SU-DHL-6 (cell line): ENCODE measurements at regions not wholly inside any gene's neighbourhood (a gene's known extent, or its start where the extent isn't known, plus 50 kb on each side); places are given as distances from the start of the nearest gene placed in this dataset.

Experiments
- H2AFZ ChIP-seq: fragments of 200-600 bp; sonication (generic); 2 replicates; pipeline ENCODE4 v1.6.1; 2014; ENCODE audit warnings: low read depth, mild to moderate bottlenecking, moderate library complexity, mixed read lengths, antibody characterized with exemption, low read length; ENCODE audit not compliant: severe bottlenecking
- H3F3A ChIP-seq: fragments of 200-600 bp; shearing (Covaris generic); 2 replicates; pipeline ENCODE4 v1.6.0; 2016; ENCODE audit warnings: antibody characterized with exemption, mild to moderate bottlenecking; ENCODE audit not compliant: insufficient read depth
- H3K27ac ChIP-seq: fragments of 200-600 bp; sonication (generic); 2 replicates; pipeline ENCODE4 v1.5.1; 2016; ENCODE audit warnings: low read depth, mild to moderate bottlenecking, low read length, moderate library complexity, mixed read lengths
- H3K27me3 ChIP-seq: fragments of 200-600 bp; sonication (generic), shearing (Covaris generic); 2 replicates; pipeline ENCODE4 v1.6.0; 2014; ENCODE audit warnings: mild to moderate bottlenecking, low read length
- H3K36me3 ChIP-seq: fragments of 200-600 bp; sonication (generic); 2 replicates; pipeline ENCODE4 v1.6.1; 2014; ENCODE audit warnings: mild to moderate bottlenecking, low read length, mixed read lengths
- H3K4me2 ChIP-seq: fragments of 300-600, 200-600 bp; shearing (Covaris generic), sonication (generic); 2 replicates; pipeline ENCODE4 v1.6.0; 2014; ENCODE audit warnings: low read length, low read depth, mild to moderate bottlenecking; ENCODE audit not compliant: poor library complexity, severe bottlenecking
- H3K4me3 ChIP-seq: fragments of 200-600 bp; sonication (generic); 2 replicates; pipeline ENCODE4 v1.5.1; 2014; ENCODE audit warnings: antibody characterized with exemption, low read length, mild to moderate bottlenecking, mixed read lengths; ENCODE audit not compliant: insufficient read depth, poor library complexity, severe bottlenecking
- H3K79me2 ChIP-seq: fragments of 200-600 bp; sonication (generic); 2 replicates; pipeline ENCODE4 v1.6.1; 2014; ENCODE audit warnings: mild to moderate bottlenecking, low read length, moderate library complexity; ENCODE audit not compliant: insufficient read depth
- H3K9ac ChIP-seq: fragments of 200-600 bp; sonication (generic); 2 replicates; pipeline ENCODE4 v1.7.0; 2014; ENCODE audit warnings: mild to moderate bottlenecking, low read length
- H3K9me2 ChIP-seq: fragments of 200-600 bp; sonication (generic); replicated peaks from 2 replicates; pipeline ENCODE4 v1.6.1; 2014; ENCODE audit warnings: low read length; ENCODE audit not compliant: insufficient read depth
- H3K9me3 ChIP-seq: fragments of 200-600 bp; sonication (generic); 2 replicates; pipeline ENCODE4 v1.6.1; 2014; ENCODE audit warnings: low read length, mixed read lengths; ENCODE audit not compliant: insufficient read depth
- H4K20me1 ChIP-seq: fragments of 200-600 bp; sonication (generic); 2 replicates; pipeline ENCODE4 v1.6.1; 2014; ENCODE audit warnings: low read depth, mild to moderate bottlenecking, antibody characterized with exemption, low read length, moderate library complexity, mixed read lengths
- CTCF ChIP-seq: fragments of 200-600 bp; sonication (generic); IDR thresholded peaks from one replicate; pipeline ENCODE4 v1.5.1; 2017; ENCODE audit warnings: antibody characterized with exemption, mild to moderate bottlenecking, low read length, moderate library complexity; ENCODE audit not compliant: insufficient read depth, poor library complexity, severe bottlenecking
- EZH2phosphoT487 ChIP-seq: fragments of 200-600 bp; sonication (generic), shearing (Covaris generic); conservative IDR thresholded peaks from 2 replicates; pipeline ENCODE4 v1.6.1; 2018; ENCODE audit warnings: mild to moderate bottlenecking, antibody characterized with exemption, low read length, moderate library complexity, mixed read lengths

- H3K27me3 ChIP-seq, result no peaks in the 10 kb centered on the region
- H2AFZ ChIP-seq, result no peak overlapping the region
- no peaks in the 10 kb centered on the region; the same call in 1 of the 2 replicates for H3K9me3 ChIP-seq
- H3K4me2 ChIP-seq, result no peak overlapping the region
- TF ChIP-seq EZH2phosphoT487, result no peak
- TF ChIP-seq CTCF, result no peak
- H3K79me2 ChIP-seq, result no peaks in the 10 kb centered on the region
- H3K9ac ChIP-seq, result no peak overlapping the region
- H4K20me1 ChIP-seq, result no peaks in the 10 kb centered on the region
- no peaks in the 10 kb centered on the region for H3K9me2 ChIP-seq
- no peaks in the 10 kb centered on the region for H3K36me3 ChIP-seq
- peaks cover 13% of the 10 kb centered on the region; the same call in 1 of the 2 replicates for H3F3A ChIP-seq
- no peak overlapping the region for H3K4me3 ChIP-seq
- H3K27ac ChIP-seq, result no peak overlapping the region
Observed at GRCh38 chr6:87757792-87758191, 55.8 kb upstream of the AKIRIN2 start.

- Histone ChIP-seq H3K9me3 (no peaks in the 10 kb centered on the region; the same call in 1 of the 2 replicates), H3F3A (peaks cover 13% of the 10 kb centered on the region; the same call in 1 of the 2 replicates), H3K9ac (peak overlapping the region; percentile 40), H3K4me2 (peak overlapping the region; percentile 53), H3K36me3 (no peaks in the 10 kb centered on the region), H4K20me1 (no peaks in the 10 kb centered on the region), H3K27me3 (no peaks in the 10 kb centered on the region), H3K9me2 (no peaks in the 10 kb centered on the region), H3K27ac (peak overlapping the region; percentile 85), H3K79me2 (no peaks in the 10 kb centered on the region), H2AFZ (no peak overlapping the region), H3K4me3 (no peak overlapping the region)
- TF ChIP-seq EZH2phosphoT487, result no peak
- no peak for TF ChIP-seq CTCF
Observed at GRCh38 chr6:87756858-87757257, 54.8 kb upstream of the AKIRIN2 start.

- peak overlapping the region; percentile 53 for H3K4me2 ChIP-seq
- H3F3A ChIP-seq, result peaks cover 13% of the 10 kb centered on the region; the same call in 1 of the 2 replicates
- no peaks in the 10 kb centered on the region; the same call in 1 of the 2 replicates for H3K9me3 ChIP-seq
- H3K9ac ChIP-seq, result peak overlapping the region; percentile 40
- no peak overlapping the region for H3K4me3 ChIP-seq
- peak overlapping the region; percentile 85 for H3K27ac ChIP-seq
- H3K36me3 ChIP-seq, result no peaks in the 10 kb centered on the region
- no peaks in the 10 kb centered on the region for H3K9me2 ChIP-seq
- no peak for TF ChIP-seq EZH2phosphoT487
- no peak for TF ChIP-seq CTCF
- H3K79me2 ChIP-seq, result no peaks in the 10 kb centered on the region
- H4K20me1 ChIP-seq, result no peaks in the 10 kb centered on the region
- H2AFZ ChIP-seq, result peak overlapping the region; percentile 13
- no peaks in the 10 kb centered on the region for H3K27me3 ChIP-seq
Observed at GRCh38 chr6:87755708-87756671, 54.0 kb upstream of the AKIRIN2 start.
